PC-3 (cell line): ENCODE measurements at regions not wholly inside any gene's neighbourhood (a gene's known extent, or its start where the extent isn't known, plus 50 kb on each side); places are given as distances from the start of the nearest gene placed in this dataset.

Experiments used
- ATAC-seq: fragments of 200-7000 bp; cut with Tn5 transposase; 2 replicates; pipeline ENCODE4 v1.9.1; 2020; ENCODE audit warnings: mild to moderate bottlenecking, moderate library complexity
- BruUV-seq: library from RNA; stranded (reverse); fragments of 400-500 nt; replicated peaks from 2 replicates; lab custom pipeline; 2021; lab: Mats Ljungman, UMichigan
- CTCF ChIA-PET: fragments of 300-600 bp; sonication (Branson Sonifier 250); formaldehyde crosslinking; loops from one replicate; lab custom pipeline; 2022; ENCODE audit warnings: antibody characterized with exemption; lab: Charles Lee
- POLR2A ChIA-PET: fragments of 300-600 bp; sonication (Branson Sonifier 250); formaldehyde crosslinking; loops from one replicate; lab custom pipeline; 2022; ENCODE audit warnings: antibody characterized with exemption; ENCODE audit not compliant: unreplicated experiment; lab: Charles Lee
- DNase-seq: peaks from one replicate; pipeline ENCODE4 v3.0.0-alpha.2; 2015
- H2AFZ ChIP-seq: fragments of 300-600 bp; sonication (generic); 2 replicates; pipeline ENCODE4 v1.6.0; 2016; ENCODE audit warnings: antibody characterized with exemption, low read length
- H3F3A ChIP-seq: fragments of 300-600 bp; sonication (generic); one replicate; pipeline ENCODE4 v1.6.0; 2017; ENCODE audit warnings: antibody characterized with exemption, low read length, control low read depth, mild to moderate bottlenecking; ENCODE audit not compliant: unreplicated experiment
- H3K27ac ChIP-seq: fragments of 300-600 bp; sonication (generic); 2 replicates; pipeline ENCODE4 v1.5.1; 2016; ENCODE audit warnings: mild to moderate bottlenecking, low read length
- H3K27me3 ChIP-seq: fragments of 300-600 bp; sonication (generic); 2 replicates; pipeline ENCODE4 v1.6.1; 2016; ENCODE audit warnings: low read length, mixed read lengths
- H3K36me3 ChIP-seq: fragments of 300-600 bp; sonication (generic); 2 replicates; pipeline ENCODE4 v1.6.1; 2016; ENCODE audit warnings: low read depth, mixed run types, low read length, mixed read lengths
- H3K4me1 ChIP-seq: fragments of 300-600 bp; sonication (generic); 2 replicates; pipeline ENCODE4 v1.5.1; 2016; ENCODE audit warnings: low read length; ENCODE audit not compliant: insufficient read depth
- H3K4me2 ChIP-seq: fragments of 300-600 bp; sonication (generic); 2 replicates; pipeline ENCODE4 v1.6.0; 2016; ENCODE audit warnings: low read length
- H3K4me3 ChIP-seq: fragments of 300-600 bp; sonication (generic); 2 replicates; pipeline ENCODE4 v1.5.1; 2016; ENCODE audit warnings: mild to moderate bottlenecking, low read length, mixed read lengths
- H3K79me2 ChIP-seq: fragments of 300-600 bp; sonication (generic); 2 replicates; pipeline ENCODE4 v1.6.1; 2017; ENCODE audit warnings: low read length, mixed read lengths
- H3K9ac ChIP-seq: fragments of 300-600 bp; sonication (generic); 2 replicates; pipeline ENCODE4 v1.6.0; 2016; ENCODE audit warnings: mild to moderate bottlenecking, low read length
- H3K9me2 ChIP-seq: fragments of 300-600 bp; sonication (generic); replicated peaks from 2 replicates; pipeline ENCODE4 v1.6.1; 2016; ENCODE audit warnings: mixed run types, low read length, mixed read lengths
- H3K9me3 ChIP-seq: fragments of 300-600 bp; sonication (generic); 2 replicates; pipeline ENCODE4 v1.6.1; 2016; ENCODE audit warnings: low read length, mixed read lengths
- H4K20me1 ChIP-seq: fragments of 300-600 bp; sonication (generic); 2 replicates; pipeline ENCODE4 v1.6.1; 2016; ENCODE audit warnings: low read length, mixed read lengths
- CTCF ChIP-seq: fragments of 300-600 bp; sonication (generic); conservative IDR thresholded peaks from 2 replicates; pipeline ENCODE4 v1.5.1; 2017; ENCODE audit warnings: antibody characterized with exemption, low read depth, mild to moderate bottlenecking, low read length
- EZH2 ChIP-seq: fragments of 300-600 bp; sonication (generic); IDR thresholded peaks from one replicate; pipeline ENCODE4 v1.6.1; 2017; ENCODE audit warnings: antibody characterized with exemption, mild to moderate bottlenecking, low read length; ENCODE audit not compliant: unreplicated experiment
- EZH2phosphoT487 ChIP-seq: fragments of 300-600 bp; sonication (generic); IDR thresholded peaks from 2 replicates; pipeline ENCODE4 v1.6.1; 2018; ENCODE audit warnings: mild to moderate bottlenecking, antibody characterized with exemption, low read length, borderline replicate concordance
- intact Hi-C: fragments of 100-400 bp; cut with micrococcal nuclease; formaldehyde crosslinking; loops from 2 replicates; pipeline ENCODE4 v1.9.0; 2023

DNA sequence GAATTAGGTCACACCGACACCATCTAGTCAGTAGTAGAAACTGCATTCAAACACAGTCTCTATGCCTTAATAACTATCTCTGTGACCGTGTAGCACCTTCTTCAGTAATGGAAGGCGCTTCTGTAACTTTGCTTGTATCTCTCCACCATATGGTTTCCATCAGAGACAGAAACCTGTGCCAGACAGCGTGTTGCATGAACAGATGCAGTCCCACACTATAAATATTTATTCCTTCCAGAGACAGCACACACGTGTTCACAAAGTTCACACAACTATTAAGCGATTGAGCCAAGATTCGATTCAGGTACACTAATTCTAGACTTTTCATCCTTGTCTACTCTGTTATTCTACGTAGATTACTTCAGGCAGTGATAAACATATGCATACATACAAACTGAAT, 873.9 kb upstream of the MBL2 start:
- H4K20me1 ChIP-seq: no peaks in the 10 kb centered on the region
- ATAC-seq (no peak), DNase-seq (no peak)
- H3K9me2 ChIP-seq: no peaks in the 10 kb centered on the region
- H3K36me3 ChIP-seq: no peaks in the 10 kb centered on the region
- no peaks in the 10 kb centered on the region for H3F3A ChIP-seq
- H3K27ac ChIP-seq: no peak overlapping the region
- no peaks in the 10 kb centered on the region for H3K27me3 ChIP-seq
- no peaks in the 10 kb centered on the region for H3K79me2 ChIP-seq
- H3K4me2 ChIP-seq: no peak overlapping the region
- H2AFZ ChIP-seq: no peak overlapping the region
- no peaks in the 10 kb centered on the region for H3K9me3 ChIP-seq
- intact Hi-C loops: no loop called here
- ChIA-PET POLR2A (interaction anchor here (0.7 kb wide), 1 partner anchor 22 kb away, joined by 5 read pairs; no protein-coding TSS in a partner anchor), CTCF (no interaction called here)
- TF ChIP-seq CTCF (no peak), EZH2 (no peak), EZH2phosphoT487 (no peak)
- no TSS peak for BruUV-seq
- H3K4me3 ChIP-seq: no peak overlapping the region
- H3K4me1 ChIP-seq: peaks cover 15% of the 10 kb centered on the region
- H3K9ac ChIP-seq: no peak overlapping the region

GRCh38 chr10:53645951-53646350, 873.4 kb upstream of the MBL2 start:
- Histone ChIP-seq H3K9me3 (no peaks in the 10 kb centered on the region), H3K4me3 (no peak overlapping the region), H2AFZ (no peak overlapping the region), H3K9me2 (0 out of 2 replicates have a peak, but pooled peaks cover under 1% of the 10 kb centered on the region), H3F3A (no peaks in the 10 kb centered on the region), H3K4me1 (peaks cover 15% of the 10 kb centered on the region), H3K79me2 (no peaks in the 10 kb centered on the region), H3K9ac (no peak overlapping the region), H3K27me3 (no peaks in the 10 kb centered on the region), H4K20me1 (no peaks in the 10 kb centered on the region), H3K36me3 (no peaks in the 10 kb centered on the region), H3K4me2 (no peak overlapping the region), H3K27ac (no peak overlapping the region)
- TF ChIP-seq EZH2: no peak
- TF ChIP-seq EZH2phosphoT487: no peak
- TF ChIP-seq CTCF: no peak
- POLR2A ChIA-PET: no interaction called here
- intact Hi-C loops: no loop called here
- CTCF ChIA-PET: no interaction called here
- ATAC-seq (no peak), DNase-seq (no peak)
- BruUV-seq: no TSS peak

- no peak overlapping the region for H2AFZ ChIP-seq
- H3K4me2 ChIP-seq: no peak overlapping the region
- no peak for TF ChIP-seq CTCF
- TF ChIP-seq EZH2: no peak
- no peak for TF ChIP-seq EZH2phosphoT487
- intact Hi-C loops: no loop called here
- ChIA-PET CTCF (interaction anchor here (0.6 kb wide), 1 partner anchor 161 kb away, joined by 6 read pairs; no protein-coding TSS in a partner anchor), POLR2A (interaction anchor here (0.6 kb wide), 1 partner anchor 103 kb away, joined by 4 read pairs; no protein-coding TSS in a partner anchor)
- DNase-seq: no peak
- 0 out of 2 replicates have a peak, but pooled peaks cover 4% of the 10 kb centered on the region for H3K9me2 ChIP-seq
- no TSS peak for BruUV-seq
- ATAC-seq: no peak
- no peaks in the 10 kb centered on the region for H3K27me3 ChIP-seq
- no peaks in the 10 kb centered on the region for H3F3A ChIP-seq
- no peak overlapping the region for H3K9ac ChIP-seq
- no peaks in the 10 kb centered on the region for H3K79me2 ChIP-seq
- no peaks in the 10 kb centered on the region for H4K20me1 ChIP-seq
- H3K4me3 ChIP-seq: no peak overlapping the region
- no peaks in the 10 kb centered on the region for H3K4me1 ChIP-seq
- no peaks in the 10 kb centered on the region for H3K9me3 ChIP-seq
- no peaks in the 10 kb centered on the region for H3K36me3 ChIP-seq
- no peak overlapping the region for H3K27ac ChIP-seq
Measured at GRCh38 chr10:53638006-53638405, 865.4 kb upstream of the MBL2 start.
